ENCODE measurements at regions not wholly inside any gene's neighbourhood (a gene's known extent, or its start where the extent isn't known, plus 50 kb on each side); places are given as distances from the start of the nearest gene placed in this dataset.

DNA sequence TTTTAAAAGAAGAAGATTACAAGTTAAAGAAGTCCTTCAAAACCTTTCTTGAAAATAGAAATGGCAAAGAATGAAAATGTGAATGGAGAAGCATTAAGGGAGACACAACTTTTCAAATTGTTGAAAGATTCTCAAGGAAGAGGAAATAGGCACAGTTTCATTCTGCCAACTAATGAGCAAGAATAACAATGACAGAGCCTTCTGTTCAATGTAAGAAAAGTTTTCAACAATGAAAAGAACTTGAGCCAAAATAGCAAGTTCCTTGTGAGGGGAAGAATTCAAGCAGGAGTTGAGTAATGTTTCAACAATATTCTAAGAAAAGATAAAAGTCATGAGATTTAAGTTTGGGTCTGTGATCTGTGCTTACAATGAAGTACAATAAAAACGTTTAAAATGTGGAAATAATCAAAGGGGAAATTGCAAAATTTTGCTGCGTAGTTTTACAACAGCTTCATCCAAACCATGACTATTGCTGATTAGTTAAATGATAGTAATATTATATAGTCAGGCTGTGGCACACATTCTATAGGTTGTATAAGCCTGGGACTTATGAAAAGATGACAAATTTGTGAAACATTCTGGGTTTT lies 122.6 kb downstream of the METTL4 start:
- H3K27me3 ChIP-seq (ENCODE audit: control insufficient read depth, insufficient read depth, low read length): no peaks in the 10 kb centered on the region
- no peak overlapping the region for H3K4me3 ChIP-seq (ENCODE audit: low read depth, low read length)
- no peaks in the 10 kb centered on the region for H3K36me3 ChIP-seq (ENCODE audit: control insufficient read depth, insufficient read depth, low read length)
- TF ChIP-seq, protein P1, sequence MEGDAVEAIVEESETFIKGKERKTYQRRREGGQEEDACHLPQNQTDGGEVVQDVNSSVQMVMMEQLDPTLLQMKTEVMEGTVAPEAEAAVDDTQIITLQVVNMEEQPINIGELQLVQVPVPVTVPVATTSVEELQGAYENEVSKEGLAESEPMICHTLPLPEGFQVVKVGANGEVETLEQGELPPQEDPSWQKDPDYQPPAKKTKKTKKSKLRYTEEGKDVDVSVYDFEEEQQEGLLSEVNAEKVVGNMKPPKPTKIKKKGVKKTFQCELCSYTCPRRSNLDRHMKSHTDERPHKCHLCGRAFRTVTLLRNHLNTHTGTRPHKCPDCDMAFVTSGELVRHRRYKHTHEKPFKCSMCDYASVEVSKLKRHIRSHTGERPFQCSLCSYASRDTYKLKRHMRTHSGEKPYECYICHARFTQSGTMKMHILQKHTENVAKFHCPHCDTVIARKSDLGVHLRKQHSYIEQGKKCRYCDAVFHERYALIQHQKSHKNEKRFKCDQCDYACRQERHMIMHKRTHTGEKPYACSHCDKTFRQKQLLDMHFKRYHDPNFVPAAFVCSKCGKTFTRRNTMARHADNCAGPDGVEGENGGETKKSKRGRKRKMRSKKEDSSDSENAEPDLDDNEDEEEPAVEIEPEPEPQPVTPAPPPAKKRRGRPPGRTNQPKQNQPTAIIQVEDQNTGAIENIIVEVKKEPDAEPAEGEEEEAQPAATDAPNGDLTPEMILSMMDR (IDR thresholded peaks at IDR 0.05; ENCODE audit: insufficient read depth, low read length, severe bottlenecking): no peak
- FAIRE-seq (no peak), DNase-seq (ENCODE audit: low read depth) (no peak)

- H3K36me3 ChIP-seq (ENCODE audit: control insufficient read depth, insufficient read depth, low read length): no peaks in the 10 kb centered on the region
- TF ChIP-seq, protein P1 (IDR thresholded peaks at IDR 0.05; ENCODE audit: insufficient read depth, low read length, severe bottlenecking): no peak
- FAIRE-seq: no peak
- no peak overlapping the region for H3K4me3 ChIP-seq (ENCODE audit: low read depth, low read length)
- DNase-seq (ENCODE audit: low read depth): no peak
- H3K27me3 ChIP-seq (ENCODE audit: control insufficient read depth, insufficient read depth, low read length): no peaks in the 10 kb centered on the region
These were observed 119.7 kb downstream of the METTL4 start for GRCh38 chr18:2451556-2451955.

DNA sequence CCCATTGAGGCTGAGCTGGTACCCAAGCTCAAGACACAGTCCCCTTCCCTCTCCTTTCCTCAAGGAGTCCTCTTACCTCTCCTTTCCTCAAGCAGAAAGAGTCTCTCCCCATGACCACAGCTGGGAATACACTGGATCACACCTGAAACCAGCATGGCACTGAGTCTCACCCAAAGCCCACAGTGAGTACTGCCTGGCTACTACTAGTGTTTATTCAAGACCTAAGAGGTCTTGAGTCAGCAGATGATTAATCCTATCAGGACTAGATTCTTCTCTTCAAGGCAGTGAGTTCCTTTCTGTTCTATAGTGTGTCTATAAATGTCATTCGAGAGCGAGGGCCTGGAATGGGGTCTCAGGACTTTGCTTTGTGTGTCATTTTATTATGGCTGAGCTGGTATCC lies 111.4 kb downstream of the METTL4 start:
- no peak overlapping the region for H3K4me3 ChIP-seq (ENCODE audit: low read depth, low read length)
- FAIRE-seq (no peak), DNase-seq (ENCODE audit: low read depth) (peak; percentile 78)
- no peaks in the 10 kb centered on the region for H3K27me3 ChIP-seq (ENCODE audit: control insufficient read depth, insufficient read depth, low read length)
- no peaks in the 10 kb centered on the region for H3K36me3 ChIP-seq (ENCODE audit: control insufficient read depth, insufficient read depth, low read length)
- TF ChIP-seq, protein P1 (IDR thresholded peaks at IDR 0.05; ENCODE audit: insufficient read depth, low read length, severe bottlenecking): no peak

GRCh38 chr18:2466978-2467377 lies 104.3 kb downstream of the METTL4 start:
- Histone ChIP-seq H3K4me3 (ENCODE audit: low read depth, low read length) (no peak overlapping the region), H3K27me3 (ENCODE audit: control insufficient read depth, insufficient read depth, low read length) (no peaks in the 10 kb centered on the region), H3K36me3 (ENCODE audit: control insufficient read depth, insufficient read depth, low read length) (no peaks in the 10 kb centered on the region)
- DNase-seq (ENCODE audit: low read depth): no peak
- no peak for FAIRE-seq
- TF ChIP-seq, protein P1 (IDR thresholded peaks at IDR 0.05; ENCODE audit: insufficient read depth, low read length, severe bottlenecking): peak; percentile 1

GRCh38 chr18:2468051-2468450 lies 103.3 kb downstream of the METTL4 start:
- no peak overlapping the region for H3K4me3 ChIP-seq (ENCODE audit: low read depth, low read length)
- TF ChIP-seq, protein P1 (IDR thresholded peaks at IDR 0.05; ENCODE audit: insufficient read depth, low read length, severe bottlenecking): no peak
- FAIRE-seq: no peak
- H3K27me3 ChIP-seq (ENCODE audit: control insufficient read depth, insufficient read depth, low read length): no peaks in the 10 kb centered on the region
- DNase-seq (ENCODE audit: low read depth): no peak
- H3K36me3 ChIP-seq (ENCODE audit: control insufficient read depth, insufficient read depth, low read length): no peaks in the 10 kb centered on the region

DNA sequence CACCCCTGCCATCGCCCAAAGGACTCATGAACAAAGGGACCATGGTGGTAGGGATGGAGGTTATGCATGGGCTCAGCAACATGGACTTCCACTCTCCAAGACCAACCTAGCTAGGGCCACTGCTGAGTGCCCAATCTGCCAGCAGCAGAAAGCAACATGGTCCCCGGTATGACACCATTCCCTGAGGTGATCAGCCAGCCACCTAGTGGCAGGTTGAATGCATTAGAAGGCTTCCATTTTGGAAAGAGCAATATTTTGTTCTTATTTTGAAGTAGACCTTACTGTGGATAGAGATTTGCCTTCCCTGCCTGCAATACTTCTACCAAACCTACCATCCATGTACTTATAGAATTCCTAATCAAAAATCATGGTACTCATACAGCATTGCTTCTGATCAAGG lies 99.8 kb downstream of the METTL4 start:
- TF ChIP-seq, protein P1 (IDR thresholded peaks at IDR 0.05; ENCODE audit: insufficient read depth, low read length, severe bottlenecking): no peak
- H3K36me3 ChIP-seq (ENCODE audit: control insufficient read depth, insufficient read depth, low read length): no peaks in the 10 kb centered on the region
- DNase-seq (ENCODE audit: low read depth) (no peak), FAIRE-seq (no peak)
- no peak overlapping the region for H3K4me3 ChIP-seq (ENCODE audit: low read depth, low read length)
- no peaks in the 10 kb centered on the region for H3K27me3 ChIP-seq (ENCODE audit: control insufficient read depth, insufficient read depth, low read length)

Data from bronchial epithelial cell (primary cell).